GM19240 (cell line): ENCODE measurements at regions not wholly inside any gene's neighbourhood (a gene's known extent, or its start where the extent isn't known, plus 50 kb on each side); places are given as distances from the start of the nearest gene placed in this dataset.
"Not testable (repeated sequence)": the region's sequence is repeated elsewhere in the genome, so short reads cannot be mapped to it uniquely, and the experiment has no call there.

Source experiments
- DNase-seq: peaks from one replicate; pipeline ENCODE4 v3.0.0; 2011; ENCODE audit warnings: low spot score; ENCODE audit not compliant: insufficient read length

GRCh38 chr16:16613212-16613611 lies 234.3 kb downstream of the NPIPA7 start:
- not testable (repeated sequence) for DNase-seq

GRCh38 chr16:16614484-16614883 lies 235.5 kb downstream of the NPIPA7 start:
- not testable (repeated sequence) for DNase-seq

GRCh38 chr16:16618963-16619465 lies 240.1 kb downstream of the NPIPA7 start:
- DNase-seq: not testable (repeated sequence)

- DNase-seq: not testable (repeated sequence)
Measured at GRCh38 chr16:16624367-16624766, 245.4 kb downstream of the NPIPA7 start.

- not testable (repeated sequence) for DNase-seq
Measured at GRCh38 chr16:16625140-16625539, 246.2 kb downstream of the NPIPA7 start.

- DNase-seq: not testable (repeated sequence)
Measured at GRCh38 chr16:16627865-16628264, 248.9 kb downstream of the NPIPA7 start.

GRCh38 chr16:16638231-16638630 lies 259.3 kb downstream of the NPIPA7 start:
- DNase-seq: not testable (repeated sequence)

GRCh38 chr16:16638714-16639113 lies 259.8 kb downstream of the NPIPA7 start:
- not testable (repeated sequence) for DNase-seq

GRCh38 chr16:16643828-16644227 lies 264.9 kb downstream of the NPIPA7 start:
- not testable (repeated sequence) for DNase-seq

GRCh38 chr16:16648002-16648401 lies 269.1 kb downstream of the NPIPA7 start:
- not testable (repeated sequence) for DNase-seq

GRCh38 chr16:16672180-16672812 lies 293.4 kb downstream of the NPIPA7 start:
- DNase-seq: not testable (repeated sequence)

GRCh38 chr16:16674820-16675219 lies 295.9 kb downstream of the NPIPA7 start:
- DNase-seq: not testable (repeated sequence)

- DNase-seq: not testable (repeated sequence)
Measured at GRCh38 chr16:16721849-16722248, 342.9 kb downstream of the NPIPA7 start.

GRCh38 chr16:16722666-16723065 lies 343.7 kb downstream of the NPIPA7 start:
- DNase-seq: not testable (repeated sequence)

- DNase-seq: not testable (repeated sequence)
Measured at GRCh38 chr16:16723819-16724519, 345.0 kb downstream of the NPIPA7 start.

- not testable (repeated sequence) for DNase-seq
Measured at GRCh38 chr16:16727048-16727447, 348.1 kb downstream of the NPIPA7 start.

- not testable (repeated sequence) for DNase-seq
Measured at GRCh38 chr16:16742573-16742972, 363.6 kb downstream of the NPIPA7 start.

GRCh38 chr16:16754992-16755667 lies 376.2 kb downstream of the NPIPA7 start:
- not testable (repeated sequence) for DNase-seq

- DNase-seq: no peak
Measured at GRCh38 chr16:16763449-16763848, 384.5 kb downstream of the NPIPA7 start.

GRCh38 chr16:16770717-16771116 lies 391.8 kb downstream of the NPIPA7 start:
- not testable (repeated sequence) for DNase-seq

- DNase-seq: no peak
Measured at GRCh38 chr16:16774389-16774788, 395.4 kb downstream of the NPIPA7 start.

- no peak for DNase-seq
Measured at GRCh38 chr16:16778332-16778731, 399.4 kb downstream of the NPIPA7 start.
